Progenitor cell of endocrine pancreas (in vitro differentiated cells): ENCODE measurements at regions not wholly inside any gene's neighbourhood (a gene's known extent, or its start where the extent isn't known, plus 50 kb on each side); places are given as distances from the start of the nearest gene placed in this dataset.
A peak's percentile ranks its signal among the peaks of the same experiment; 100 is the strongest.

Experiments used
- DNase-seq: peaks from one replicate; pipeline ENCODE4 v3.0.0; 2021; ENCODE audit warnings: low spot score; ENCODE audit not compliant: unreplicated experiment
- H3K27ac Mint-ChIP-seq: 2 replicates; pipeline ENCODE4 v1.8.0; 2021; ENCODE audit warnings: mild to moderate bottlenecking, moderate library complexity, mixed read lengths
- H3K27me3 Mint-ChIP-seq: 2 replicates; pipeline ENCODE4 v1.8.0; 2021; ENCODE audit warnings: mixed read lengths
- H3K36me3 Mint-ChIP-seq: 2 replicates; pipeline ENCODE4 v1.8.0; 2022; ENCODE audit warnings: mixed read lengths; ENCODE audit not compliant: insufficient read depth
- H3K4me1 Mint-ChIP-seq: 2 replicates; pipeline ENCODE4 v1.8.0; 2021; ENCODE audit warnings: low read depth, mixed read lengths
- H3K4me3 Mint-ChIP-seq: 2 replicates; pipeline ENCODE4 v1.8.0; 2021; ENCODE audit warnings: low read depth, mild to moderate bottlenecking, moderate library complexity, mixed read lengths
- H3K9me3 Mint-ChIP-seq: 2 replicates; pipeline ENCODE4 v1.8.0; 2021; ENCODE audit warnings: low read depth, mixed read lengths
- CTCF ChIP-seq: fragments of 200-600 bp; sonication (generic); IDR thresholded peaks from one replicate; pipeline ENCODE4 v1.5.0; 2021; ENCODE audit warnings: antibody characterized with exemption, mild to moderate bottlenecking; ENCODE audit not compliant: unreplicated experiment

GRCh38 chr5:4544049-4544670 is 596.0 kb upstream of the ADAMTS16 start:
- no peaks in the 10 kb centered on the region for H3K9me3 Mint-ChIP-seq
- no peaks in the 10 kb centered on the region for H3K36me3 Mint-ChIP-seq
- no peak overlapping the region for H3K4me3 Mint-ChIP-seq
- peaks cover 50% of the 10 kb centered on the region for H3K27me3 Mint-ChIP-seq
- H3K4me1 Mint-ChIP-seq, result peaks cover 10% of the 10 kb centered on the region
- TF ChIP-seq CTCF, result no peak
- H3K27ac Mint-ChIP-seq, result peak overlapping the region; percentile 42
- DNase-seq, result no peak

GRCh38 chr5:4547547-4547946 is 592.6 kb upstream of the ADAMTS16 start:
- H3K4me1 Mint-ChIP-seq, result peaks cover 10% of the 10 kb centered on the region

GRCh38 chr5:4548341-4548740 is 591.8 kb upstream of the ADAMTS16 start:
- no peak for TF ChIP-seq CTCF
- peaks cover 35% of the 10 kb centered on the region for H3K27me3 Mint-ChIP-seq
- no peak overlapping the region for H3K27ac Mint-ChIP-seq
- H3K36me3 Mint-ChIP-seq, result no peaks in the 10 kb centered on the region
- H3K4me1 Mint-ChIP-seq, result peaks cover 7% of the 10 kb centered on the region
- DNase-seq, result no peak
- H3K4me3 Mint-ChIP-seq, result no peak overlapping the region
- no peaks in the 10 kb centered on the region for H3K9me3 Mint-ChIP-seq

More at GRCh38 chr5:4547547-4547946, 592.6 kb upstream of the ADAMTS16 start:
- H3K36me3 Mint-ChIP-seq, result no peaks in the 10 kb centered on the region
- H3K4me3 Mint-ChIP-seq, result no peak overlapping the region
- H3K9me3 Mint-ChIP-seq, result no peaks in the 10 kb centered on the region
- peaks cover 38% of the 10 kb centered on the region for H3K27me3 Mint-ChIP-seq
- TF ChIP-seq CTCF, result no peak
- no peak overlapping the region for H3K27ac Mint-ChIP-seq
- no peak for DNase-seq

- Mint-ChIP-seq H3K27ac (no peak overlapping the region), H3K27me3 (peaks cover 25% of the 10 kb centered on the region), H3K4me3 (no peak overlapping the region), H3K36me3 (no peaks in the 10 kb centered on the region), H3K9me3 (no peaks in the 10 kb centered on the region), H3K4me1 (peaks cover 7% of the 10 kb centered on the region)
- TF ChIP-seq CTCF, result no peak
- no peak for DNase-seq
These were observed 590.8 kb upstream of the ADAMTS16 start for GRCh38 chr5:4549351-4549750.

- Mint-ChIP-seq H3K9me3 (no peaks in the 10 kb centered on the region), H3K36me3 (no peaks in the 10 kb centered on the region), H3K27ac (no peak overlapping the region), H3K4me3 (no peak overlapping the region), H3K4me1 (no peaks in the 10 kb centered on the region), H3K27me3 (peaks cover 14% of the 10 kb centered on the region)
- no peak for DNase-seq
- TF ChIP-seq CTCF, result no peak
These were observed 589.1 kb upstream of the ADAMTS16 start for GRCh38 chr5:4551034-4551433.
